Neuronal stem cell (in vitro differentiated cells): ENCODE measurements at regions not wholly inside any gene's neighbourhood (a gene's known extent, or its start where the extent isn't known, plus 50 kb on each side); places are given as distances from the start of the nearest gene placed in this dataset.
A peak's percentile ranks its signal among the peaks of the same experiment; 100 is the strongest.

Source experiments
- DNase-seq: peaks from one replicate; pipeline ENCODE4 v3.0.0-alpha.2; 2013; ENCODE audit warnings: low spot score
- H2AFZ ChIP-seq: one replicate; pipeline ENCODE4 v1.6.1; 2013; ENCODE audit warnings: mild to moderate bottlenecking, low read length, inconsistent platforms
- H2AK5ac ChIP-seq: 2 replicates; pipeline ENCODE4 v1.6.1; 2013; ENCODE audit warnings: low read depth, mild to moderate bottlenecking, inconsistent platforms, low read length, moderate library complexity, mixed read lengths
- H2BK120ac ChIP-seq: 2 replicates; pipeline ENCODE4 v1.6.1; 2013; ENCODE audit warnings: low read depth, mild to moderate bottlenecking, inconsistent platforms, low read length, moderate library complexity, mixed read lengths
- H2BK12ac ChIP-seq: one replicate; pipeline ENCODE4 v1.6.1; 2013; ENCODE audit warnings: low read length, inconsistent platforms
- H2BK15ac ChIP-seq: 2 replicates; pipeline ENCODE4 v1.6.1; 2013; ENCODE audit warnings: mild to moderate bottlenecking, low read length, inconsistent platforms, mixed read lengths
- H2BK5ac ChIP-seq: one replicate; pipeline ENCODE4 v1.6.1; 2013; ENCODE audit warnings: inconsistent platforms, mild to moderate bottlenecking, low read length, moderate library complexity
- H3K14ac ChIP-seq: one replicate; pipeline ENCODE4 v1.6.1; 2013; ENCODE audit warnings: low read length, inconsistent platforms
- H3K18ac ChIP-seq: 2 replicates; pipeline ENCODE4 v1.6.1; 2013; ENCODE audit warnings: low read length, inconsistent platforms
- H3K23ac ChIP-seq: 2 replicates; pipeline ENCODE4 v1.6.1; 2013; ENCODE audit warnings: low read depth, mild to moderate bottlenecking, mixed read lengths, low read length, inconsistent platforms; ENCODE audit not compliant: poor library complexity
- H3K27ac ChIP-seq: replicated peaks from 3 replicates; pipeline ENCODE4 v1.5.1; 2013; ENCODE audit warnings: low read length, inconsistent platforms
- H3K27me3 ChIP-seq, 3 experiments: 2 replicates each; pipeline ENCODE4 v1.6.1; 2013; ENCODE audit warnings: low read length in 3 of 3, mild to moderate bottlenecking in 2 of 3, inconsistent platforms in 1 of 3, low read depth in 1 of 3, mixed read lengths in 1 of 3, moderate library complexity in 1 of 3; ENCODE audit not compliant: control insufficient read depth in 3 of 3, insufficient read depth in 3 of 3
- H3K36me3 ChIP-seq, 2 donors: replicated peaks in 1 of 2; 2 replicates each; pipeline ENCODE4 v1.6.1; 2013; ENCODE audit warnings: low read length in 2 of 2; ENCODE audit not compliant: control insufficient read depth in 2 of 2, insufficient read depth in 2 of 2
- H3K4ac ChIP-seq: 2 replicates; pipeline ENCODE4 v1.6.1; 2013; ENCODE audit warnings: inconsistent platforms, mild to moderate bottlenecking, low read length, moderate library complexity
- H3K4me1 ChIP-seq, 2 donors: 1 replicate in 1 of 2; 2 replicates in 1 of 2; pipeline ENCODE4 v1.6.1; 2013; ENCODE audit warnings: low read length in 2 of 2, low read depth in 1 of 2; ENCODE audit not compliant: control insufficient read depth in 2 of 2, insufficient read depth in 1 of 2
- H3K4me2 ChIP-seq: one replicate; pipeline ENCODE4 v1.6.1; 2013; ENCODE audit warnings: mild to moderate bottlenecking, low read length, inconsistent platforms; ENCODE audit not compliant: insufficient read depth, poor library complexity, severe bottlenecking
- H3K4me3 ChIP-seq, 2 donors: 2 replicates each; pipeline ENCODE4 v1.5.1; 2013; ENCODE audit warnings: low read length in 2 of 2, mild to moderate bottlenecking in 2 of 2, inconsistent platforms in 1 of 2, moderate library complexity in 1 of 2
- H3K79me1 ChIP-seq: one replicate; pipeline ENCODE4 v1.6.1; 2013; ENCODE audit warnings: low read depth, mild to moderate bottlenecking, inconsistent platforms, low read length, moderate library complexity
- H3K9ac ChIP-seq: one replicate; pipeline ENCODE4 v1.6.1; 2013; ENCODE audit warnings: mild to moderate bottlenecking, low read depth, low read length, inconsistent platforms; ENCODE audit not compliant: poor library complexity
- H3K9me3 ChIP-seq, 2 donors: replicated peaks in 1 of 2; 2 replicates each; pipeline versions ENCODE3 to v1.6.1; 2013; ENCODE audit warnings: low read length in 2 of 2, mild to moderate bottlenecking in 2 of 2, inconsistent platforms in 1 of 2, low read depth in 1 of 2, mixed read lengths in 1 of 2, moderate library complexity in 1 of 2; ENCODE audit not compliant: control insufficient read depth in 2 of 2, insufficient read depth in 1 of 2
- H4K8ac ChIP-seq: one replicate; pipeline ENCODE4 v1.6.1; 2013; ENCODE audit warnings: low read depth, mild to moderate bottlenecking, inconsistent platforms, low read length, moderate library complexity
- H4K91ac ChIP-seq: one replicate; pipeline ENCODE4 v1.6.1; 2013; ENCODE audit warnings: low read length, low read depth, mild to moderate bottlenecking, inconsistent platforms; ENCODE audit not compliant: poor library complexity
- WGBS, 2 donors: extraction: QIAGEN DNeasy Blood & Tissue Kit; methylation state at CpG; one replicate each; pipeline ENCODE4 v1.1.7; 2013; ENCODE audit warnings: missing lambda C conversion rate in 2 of 2, mixed read lengths in 1 of 2; ENCODE audit not compliant: insufficient read length in 2 of 2, insufficient replicate concordance in 1 of 2; ENCODE audit errors: extremely low coverage in 2 of 2; 5-methylcytosine and 5-hydroxymethylcytosine counted together

- no peaks in the 10 kb centered on the region for H3K36me3 ChIP-seq
- H3K9me3 ChIP-seq = no peaks in the 10 kb centered on the region
- H3K18ac ChIP-seq = no peak overlapping the region
- no peak overlapping the region for H3K14ac ChIP-seq
- no peaks in the 10 kb centered on the region for H3K27me3 ChIP-seq
- H3K23ac ChIP-seq = no peak overlapping the region
- no peak overlapping the region for H3K9ac ChIP-seq
- no CpG with 5 or more reads among the region's 3 CpGs for WGBS, 2 donors
- no peak overlapping the region for H2BK15ac ChIP-seq
- no peak overlapping the region for H3K4me2 ChIP-seq
- no peak overlapping the region for H3K27ac ChIP-seq
- H3K79me1 ChIP-seq = no peaks in the 10 kb centered on the region
- H2BK12ac ChIP-seq = no peak overlapping the region
- no peak overlapping the region for H2BK5ac ChIP-seq
- no peak overlapping the region for H2BK120ac ChIP-seq
- H4K91ac ChIP-seq = no peak overlapping the region
- H3K4me1 ChIP-seq = no peaks in the 10 kb centered on the region
- H2AK5ac ChIP-seq = no peak overlapping the region
- H3K4me3 ChIP-seq = no peak overlapping the region
- no peak overlapping the region for H3K4ac ChIP-seq
- no peak overlapping the region for H2AFZ ChIP-seq
- no peak for DNase-seq
- no peak overlapping the region for H4K8ac ChIP-seq
Measured at GRCh38 chr7:33760834-33761233, 144.5 kb upstream of the BMPER start.

GRCh38 chr7:33761449-33762080, 143.8 kb upstream of the BMPER start:
- no peaks in the 10 kb centered on the region for H3K36me3 ChIP-seq
- no peak overlapping the region for H3K4me3 ChIP-seq
- H3K23ac ChIP-seq = no peak overlapping the region
- no peak for DNase-seq
- no peaks in the 10 kb centered on the region for H3K4me1 ChIP-seq
- H3K27me3 ChIP-seq = no peaks in the 10 kb centered on the region
- no peak overlapping the region for H3K4me2 ChIP-seq
- no peak overlapping the region for H2AK5ac ChIP-seq
- H3K14ac ChIP-seq = no peak overlapping the region
- H2BK12ac ChIP-seq = no peak overlapping the region
- no peak overlapping the region for H2AFZ ChIP-seq
- no CpG with 5 or more reads among the region's 7 CpGs for WGBS, 2 donors
- H3K4ac ChIP-seq = no peak overlapping the region
- H2BK15ac ChIP-seq = no peak overlapping the region
- H4K91ac ChIP-seq = no peak overlapping the region
- H4K8ac ChIP-seq = no peak overlapping the region
- no peak overlapping the region for H2BK5ac ChIP-seq
- no peak overlapping the region for H2BK120ac ChIP-seq
- H3K9ac ChIP-seq = no peak overlapping the region
- H3K18ac ChIP-seq = peak overlapping the region; percentile 35
- no peaks in the 10 kb centered on the region for H3K79me1 ChIP-seq
- H3K9me3 ChIP-seq = no peaks in the 10 kb centered on the region
- no peak overlapping the region for H3K27ac ChIP-seq

- no peak overlapping the region for H2BK5ac ChIP-seq
- no peak overlapping the region for H3K4me2 ChIP-seq
- no peak overlapping the region for H3K18ac ChIP-seq
- H3K79me1 ChIP-seq = no peaks in the 10 kb centered on the region
- no peak overlapping the region for H3K23ac ChIP-seq
- no peak for DNase-seq
- H3K9me3 ChIP-seq = no peaks in the 10 kb centered on the region
- H2BK15ac ChIP-seq = no peak overlapping the region
- H3K4me3 ChIP-seq = no peak overlapping the region
- H3K4me1 ChIP-seq = no peaks in the 10 kb centered on the region
- no peak overlapping the region for H3K27ac ChIP-seq
- no peak overlapping the region for H4K91ac ChIP-seq
- no peaks in the 10 kb centered on the region for H3K27me3 ChIP-seq
- H3K9ac ChIP-seq = no peak overlapping the region
- H2AFZ ChIP-seq = no peak overlapping the region
- WGBS, 2 donors = no CpG with 5 or more reads among the region's 6 CpGs
- no peak overlapping the region for H2BK120ac ChIP-seq
- no peak overlapping the region for H2BK12ac ChIP-seq
- H3K14ac ChIP-seq = no peak overlapping the region
- H3K36me3 ChIP-seq = no peaks in the 10 kb centered on the region
- no peak overlapping the region for H3K4ac ChIP-seq
- H2AK5ac ChIP-seq = no peak overlapping the region
- H4K8ac ChIP-seq = no peak overlapping the region
Measured at GRCh38 chr7:33762151-33762910, 143.0 kb upstream of the BMPER start.

GRCh38 chr7:33762911-33763306, 142.4 kb upstream of the BMPER start:
- H3K4me2 ChIP-seq = no peak overlapping the region
- H2AFZ ChIP-seq = no peak overlapping the region
- no peak overlapping the region for H3K4me3 ChIP-seq
- H2BK15ac ChIP-seq = no peak overlapping the region
- no peak overlapping the region for H3K18ac ChIP-seq
- no peak overlapping the region for H3K27ac ChIP-seq
- DNase-seq = no peak
- H3K79me1 ChIP-seq = no peaks in the 10 kb centered on the region
- no peak overlapping the region for H3K14ac ChIP-seq
- no peak overlapping the region for H2BK5ac ChIP-seq
- H4K8ac ChIP-seq = no peak overlapping the region
- no CpG with 5 or more reads among the region's 3 CpGs for WGBS, 2 donors
- no peak overlapping the region for H3K4ac ChIP-seq
- H3K36me3 ChIP-seq = no peaks in the 10 kb centered on the region
- H4K91ac ChIP-seq = no peak overlapping the region
- no peaks in the 10 kb centered on the region for H3K27me3 ChIP-seq
- H3K9me3 ChIP-seq = no peaks in the 10 kb centered on the region
- H2BK120ac ChIP-seq = no peak overlapping the region
- no peak overlapping the region for H3K23ac ChIP-seq
- no peak overlapping the region for H2BK12ac ChIP-seq
- no peaks in the 10 kb centered on the region for H3K4me1 ChIP-seq
- no peak overlapping the region for H2AK5ac ChIP-seq
- H3K9ac ChIP-seq = no peak overlapping the region
